ENCODE measurements at regions not wholly inside any gene's neighbourhood (a gene's known extent, or its start where the extent isn't known, plus 50 kb on each side); places are given as distances from the start of the nearest gene placed in this dataset.

- no peak for TF ChIP-seq POLR2A (IDR thresholded peaks at IDR 0.05; ENCODE audit: low read length)
- no peak for TF ChIP-seq GATA1 (IDR thresholded peaks at IDR 0.05; ENCODE audit: low read depth, low read length)
These were observed 92.4 kb upstream of the ITGA6 start for GRCh38 chr2:172334988-172335387.
